Mammary epithelial cell (primary cell): ENCODE measurements at regions not wholly inside any gene's neighbourhood (a gene's known extent, or its start where the extent isn't known, plus 50 kb on each side); places are given as distances from the start of the nearest gene placed in this dataset.
A peak's percentile ranks its signal among the peaks of the same experiment; 100 is the strongest.

Experiments
- EZH2 ChIP-seq: IDR thresholded peaks from 2 replicates; pipeline ENCODE4 v1.6.1; 2012; ENCODE audit warnings: low read length, inconsistent platforms, borderline replicate concordance
- TF ChIP-seq, protein P1 (sequence below), 2 donors: IDR thresholded peaks in 1 of 2; conservative IDR thresholded peaks in 1 of 2; 2 replicates each; pipeline ENCODE4 v1.5.1; 2011 to 2012; ENCODE audit warnings: inconsistent platforms in 2 of 2, low read length in 2 of 2, mild to moderate bottlenecking in 2 of 2, control low read depth in 1 of 2, low read depth in 1 of 2; ENCODE audit not compliant: insufficient read depth in 1 of 2; ENCODE audit errors: extremely low read depth in 1 of 2

DNA sequence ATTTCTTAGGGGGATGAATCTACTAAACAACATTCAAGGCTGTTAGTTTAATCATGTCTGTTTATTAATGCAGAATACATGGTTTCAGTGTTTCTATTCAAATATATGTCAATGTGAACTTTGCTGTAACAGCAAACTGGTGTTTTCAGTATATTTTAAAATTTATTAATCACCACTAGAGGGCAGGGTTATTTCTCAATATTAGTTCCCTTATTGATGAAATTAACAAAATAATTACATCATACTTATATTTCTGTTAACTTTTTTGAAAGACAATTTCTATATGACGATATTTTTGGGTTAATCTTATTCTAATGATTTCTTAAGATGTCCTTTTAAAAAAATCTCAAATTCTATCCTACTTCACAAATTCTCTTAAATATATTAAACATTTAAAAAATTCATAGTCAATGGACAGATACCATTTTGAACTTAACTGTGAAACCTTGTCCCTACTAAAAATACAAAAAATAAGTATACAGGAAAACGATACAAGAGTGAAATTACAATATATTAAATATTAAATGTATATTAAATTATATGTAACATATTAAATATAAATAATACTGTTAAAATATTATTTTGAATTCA is 1034.1 kb upstream of the PRMT6 start:
- TF ChIP-seq, protein P1, sequence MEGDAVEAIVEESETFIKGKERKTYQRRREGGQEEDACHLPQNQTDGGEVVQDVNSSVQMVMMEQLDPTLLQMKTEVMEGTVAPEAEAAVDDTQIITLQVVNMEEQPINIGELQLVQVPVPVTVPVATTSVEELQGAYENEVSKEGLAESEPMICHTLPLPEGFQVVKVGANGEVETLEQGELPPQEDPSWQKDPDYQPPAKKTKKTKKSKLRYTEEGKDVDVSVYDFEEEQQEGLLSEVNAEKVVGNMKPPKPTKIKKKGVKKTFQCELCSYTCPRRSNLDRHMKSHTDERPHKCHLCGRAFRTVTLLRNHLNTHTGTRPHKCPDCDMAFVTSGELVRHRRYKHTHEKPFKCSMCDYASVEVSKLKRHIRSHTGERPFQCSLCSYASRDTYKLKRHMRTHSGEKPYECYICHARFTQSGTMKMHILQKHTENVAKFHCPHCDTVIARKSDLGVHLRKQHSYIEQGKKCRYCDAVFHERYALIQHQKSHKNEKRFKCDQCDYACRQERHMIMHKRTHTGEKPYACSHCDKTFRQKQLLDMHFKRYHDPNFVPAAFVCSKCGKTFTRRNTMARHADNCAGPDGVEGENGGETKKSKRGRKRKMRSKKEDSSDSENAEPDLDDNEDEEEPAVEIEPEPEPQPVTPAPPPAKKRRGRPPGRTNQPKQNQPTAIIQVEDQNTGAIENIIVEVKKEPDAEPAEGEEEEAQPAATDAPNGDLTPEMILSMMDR (conservative IDR thresholded peaks at IDR 0.05 in 1 of 2, IDR thresholded peaks at IDR 0.05 in 1 of 2; ENCODE audit: extremely low read depth in 1 of 2, insufficient read depth in 1 of 2, low read depth in 1 of 2, low read length in 2 of 2), result peak; percentile 28 to 38
- no peak for TF ChIP-seq EZH2
